ENCODE measurements at regions not wholly inside any gene's neighbourhood (a gene's known extent, or its start where the extent isn't known, plus 50 kb on each side); places are given as distances from the start of the nearest gene placed in this dataset.

DNA sequence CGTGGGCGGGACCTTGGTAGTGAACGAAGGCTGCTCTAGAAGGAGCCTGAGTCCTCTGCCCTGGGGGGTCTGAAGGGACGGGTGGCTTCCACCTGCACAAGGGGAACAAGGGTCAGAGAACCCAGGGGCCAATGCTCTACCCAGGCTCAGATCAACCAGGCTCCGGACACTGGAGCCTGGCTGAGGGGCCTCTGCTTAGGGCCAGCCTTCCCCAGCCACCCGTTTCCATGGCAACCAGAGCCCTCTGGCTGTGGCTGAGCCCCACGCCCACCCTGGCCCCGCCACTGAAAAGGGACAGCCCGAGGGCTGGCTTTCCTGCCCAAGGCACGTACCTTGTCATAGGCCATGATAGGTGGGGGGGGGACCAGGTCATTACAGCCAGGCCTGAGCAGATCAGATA, 724.6 kb downstream of the PTPRU start:
- Histone ChIP-seq H3K36me3 (ENCODE audit: control insufficient read depth in 2 of 2, insufficient read depth in 2 of 2, low read length in 1 of 2) (no peaks in the 10 kb centered on the region), H3K4me3 (ENCODE audit: low read depth in 1 of 2, low read length in 2 of 2) (no peak overlapping the region), H3K27me3 (ENCODE audit: control insufficient read depth in 1 of 2, insufficient read depth in 2 of 2, low read length in 2 of 2) (no peaks in the 10 kb centered on the region), H3K27ac (ENCODE audit: low read depth in 2 of 2, low read length in 1 of 2) (no peak overlapping the region), H3K4me1 (ENCODE audit: control insufficient read depth in 2 of 2, insufficient read depth in 2 of 2, low read length in 1 of 2) (no peaks in the 10 kb centered on the region), H3K9me3 (ENCODE audit: control insufficient read depth in 2 of 2, insufficient read depth in 1 of 2, low read depth in 1 of 2, low read length in 1 of 2) (peaks cover 0 to 2% of the 10 kb centered on the region in 2 donors)
- WGBS, 2 donors = 37 to 39% methylated on average over 10 of the region's 10 CpGs

DNA sequence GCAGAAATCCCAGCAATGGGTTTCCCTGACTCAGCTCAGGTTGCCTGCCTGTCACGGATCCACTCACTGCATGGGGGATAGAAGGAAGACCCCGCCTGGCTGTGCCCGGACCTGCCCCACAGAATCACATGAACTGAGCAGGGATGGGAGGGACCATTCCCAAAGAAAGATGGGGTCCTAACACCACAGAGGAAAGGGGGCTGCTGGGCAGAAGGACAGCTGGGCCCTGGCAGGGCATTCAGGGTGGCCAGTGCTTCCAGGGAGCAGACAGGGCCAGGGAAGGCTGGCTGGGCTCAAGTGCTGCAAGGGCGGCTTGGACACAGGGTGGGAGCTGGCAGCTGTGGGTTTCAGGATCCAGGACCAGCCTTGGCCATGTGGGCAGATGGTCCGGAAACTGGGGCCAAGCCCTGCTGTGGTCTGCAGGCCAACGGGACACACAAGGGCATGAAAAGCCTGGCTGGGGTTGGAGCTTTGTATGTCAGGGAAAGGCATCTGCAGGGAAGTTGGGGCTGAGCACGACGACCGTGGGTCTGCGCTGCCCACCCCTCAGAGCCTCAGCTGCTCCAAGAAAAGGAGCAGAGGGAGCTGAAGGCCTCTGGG, 723.9 kb downstream of the PTPRU start:
- H3K9me3 ChIP-seq (ENCODE audit: control insufficient read depth in 2 of 2, insufficient read depth in 1 of 2, low read depth in 1 of 2, low read length in 1 of 2) = peaks cover 0 to 2% of the 10 kb centered on the region in 2 donors
- no peak overlapping the region for H3K4me3 ChIP-seq (ENCODE audit: low read depth in 1 of 2, low read length in 2 of 2)
- no peaks in the 10 kb centered on the region for H3K4me1 ChIP-seq (ENCODE audit: control insufficient read depth in 2 of 2, insufficient read depth in 2 of 2, low read length in 1 of 2)
- WGBS, 2 donors = 77 to 79% methylated on average over 10 of the region's 10 CpGs
- H3K27me3 ChIP-seq (ENCODE audit: control insufficient read depth in 1 of 2, insufficient read depth in 2 of 2, low read length in 2 of 2) = no peaks in the 10 kb centered on the region
- no peak overlapping the region for H3K27ac ChIP-seq (ENCODE audit: low read depth in 2 of 2, low read length in 1 of 2)
- no peaks in the 10 kb centered on the region for H3K36me3 ChIP-seq (ENCODE audit: control insufficient read depth in 2 of 2, insufficient read depth in 2 of 2, low read length in 1 of 2)

- Histone ChIP-seq H3K27ac (ENCODE audit: low read depth in 2 of 2, low read length in 1 of 2) (no peak overlapping the region), H3K4me1 (ENCODE audit: control insufficient read depth in 2 of 2, insufficient read depth in 2 of 2, low read length in 1 of 2) (no peaks in the 10 kb centered on the region), H3K9me3 (ENCODE audit: control insufficient read depth in 2 of 2, insufficient read depth in 1 of 2, low read depth in 1 of 2, low read length in 1 of 2) (peaks cover 0 to 2% of the 10 kb centered on the region in 2 donors), H3K27me3 (ENCODE audit: control insufficient read depth in 1 of 2, insufficient read depth in 2 of 2, low read length in 2 of 2) (no peaks in the 10 kb centered on the region), H3K4me3 (ENCODE audit: low read depth in 1 of 2, low read length in 2 of 2) (no peak overlapping the region), H3K36me3 (ENCODE audit: control insufficient read depth in 2 of 2, insufficient read depth in 2 of 2, low read length in 1 of 2) (no peaks in the 10 kb centered on the region)
- 88% methylated on average over 4 of the region's 4 CpGs for WGBS, 2 donors
Observed at GRCh38 chr1:29959356-29959755, 723.0 kb downstream of the PTPRU start.

- Histone ChIP-seq H3K36me3 (ENCODE audit: control insufficient read depth in 2 of 2, insufficient read depth in 2 of 2, low read length in 1 of 2) (no peaks in the 10 kb centered on the region), H3K4me3 (ENCODE audit: low read depth in 1 of 2, low read length in 2 of 2) (no peak overlapping the region), H3K27ac (ENCODE audit: low read depth in 2 of 2, low read length in 1 of 2) (no peak overlapping the region), H3K27me3 (ENCODE audit: control insufficient read depth in 1 of 2, insufficient read depth in 2 of 2, low read length in 2 of 2) (no peaks in the 10 kb centered on the region), H3K9me3 (ENCODE audit: control insufficient read depth in 2 of 2, insufficient read depth in 1 of 2, low read depth in 1 of 2, low read length in 1 of 2) (peaks cover 0 to 2% of the 10 kb centered on the region in 2 donors), H3K4me1 (ENCODE audit: control insufficient read depth in 2 of 2, insufficient read depth in 2 of 2, low read length in 1 of 2) (no peaks in the 10 kb centered on the region)
- WGBS, 2 donors = 89 to 97% methylated on average over 5 of the region's 5 CpGs
Observed at GRCh38 chr1:29958271-29958670, 721.9 kb downstream of the PTPRU start.

GRCh38 chr1:29956349-29957030, 720.2 kb downstream of the PTPRU start:
- WGBS, 2 donors = 86 to 87% methylated on average over 4 of the region's 4 CpGs
- H3K36me3 ChIP-seq (ENCODE audit: control insufficient read depth in 2 of 2, insufficient read depth in 2 of 2, low read length in 1 of 2) = no peaks in the 10 kb centered on the region
- H3K27ac ChIP-seq (ENCODE audit: low read depth in 2 of 2, low read length in 1 of 2) = no peak overlapping the region
- H3K4me1 ChIP-seq (ENCODE audit: control insufficient read depth in 2 of 2, insufficient read depth in 2 of 2, low read length in 1 of 2) = no peaks in the 10 kb centered on the region
- no peak overlapping the region for H3K4me3 ChIP-seq (ENCODE audit: low read depth in 1 of 2, low read length in 2 of 2)
- H3K27me3 ChIP-seq (ENCODE audit: control insufficient read depth in 1 of 2, insufficient read depth in 2 of 2, low read length in 2 of 2) = no peaks in the 10 kb centered on the region
- H3K9me3 ChIP-seq (ENCODE audit: control insufficient read depth in 2 of 2, insufficient read depth in 1 of 2, low read depth in 1 of 2, low read length in 1 of 2) = peaks cover 0 to 2% of the 10 kb centered on the region in 2 donors

DNA sequence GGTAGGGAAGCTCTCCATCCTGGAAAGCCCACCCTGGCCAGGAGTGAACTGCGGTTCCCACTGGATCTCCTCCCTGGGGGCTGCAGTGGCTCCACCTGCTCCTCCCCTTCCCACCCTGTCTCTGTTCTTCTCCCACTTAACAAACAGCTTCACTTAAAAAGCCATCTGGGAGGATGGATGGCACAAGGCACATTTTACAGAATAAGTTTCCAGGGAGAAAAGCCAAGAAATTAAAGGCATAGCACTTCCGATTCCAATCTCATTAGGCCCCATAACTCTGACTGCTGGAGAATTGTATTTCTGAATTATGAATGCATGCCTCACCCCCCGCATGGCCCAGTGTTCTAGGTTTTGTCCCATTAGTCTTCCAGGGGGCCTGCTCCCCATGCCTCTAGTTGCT, 718.3 kb downstream of the PTPRU start:
- peaks cover 0 to 2% of the 10 kb centered on the region in 2 donors for H3K9me3 ChIP-seq (ENCODE audit: control insufficient read depth in 2 of 2, insufficient read depth in 1 of 2, low read depth in 1 of 2, low read length in 1 of 2)
- 84 to 90% methylated on average over 3 of the region's 3 CpGs for WGBS, 2 donors
- no peak overlapping the region for H3K27ac ChIP-seq (ENCODE audit: low read depth in 2 of 2, low read length in 1 of 2)
- H3K4me3 ChIP-seq (ENCODE audit: low read depth in 1 of 2, low read length in 2 of 2) = no peak overlapping the region
- H3K27me3 ChIP-seq (ENCODE audit: control insufficient read depth in 1 of 2, insufficient read depth in 2 of 2, low read length in 2 of 2) = no peaks in the 10 kb centered on the region
- H3K4me1 ChIP-seq (ENCODE audit: control insufficient read depth in 2 of 2, insufficient read depth in 2 of 2, low read length in 1 of 2) = no peaks in the 10 kb centered on the region
- no peaks in the 10 kb centered on the region for H3K36me3 ChIP-seq (ENCODE audit: control insufficient read depth in 2 of 2, insufficient read depth in 2 of 2, low read length in 1 of 2)

DNA sequence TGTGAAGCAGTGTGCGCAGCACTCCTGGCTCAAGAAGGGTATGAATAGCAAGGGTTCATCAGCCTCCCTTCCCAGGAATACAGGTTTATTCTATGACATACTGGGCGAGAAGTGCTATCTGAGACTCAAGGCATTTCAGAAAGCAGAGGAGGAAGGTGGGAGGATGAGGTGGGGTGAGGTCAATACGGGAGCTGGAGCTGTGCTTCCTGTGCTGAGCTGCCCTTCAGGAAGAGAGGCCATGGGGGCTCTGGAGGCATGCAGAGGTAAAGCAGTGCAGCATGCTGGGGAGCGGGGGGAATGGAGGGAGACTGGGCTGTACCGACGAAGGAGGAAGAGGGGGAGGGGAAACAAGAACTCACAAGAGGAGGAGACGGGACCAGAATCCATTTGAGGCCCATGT, 717.6 kb downstream of the PTPRU start:
- H3K27me3 ChIP-seq (ENCODE audit: control insufficient read depth in 1 of 2, insufficient read depth in 2 of 2, low read length in 2 of 2) = no peaks in the 10 kb centered on the region
- H3K9me3 ChIP-seq (ENCODE audit: control insufficient read depth in 2 of 2, insufficient read depth in 1 of 2, low read depth in 1 of 2, low read length in 1 of 2) = no peaks in the 10 kb centered on the region
- H3K36me3 ChIP-seq (ENCODE audit: control insufficient read depth in 2 of 2, insufficient read depth in 2 of 2, low read length in 1 of 2) = no peaks in the 10 kb centered on the region
- WGBS, 2 donors = 49% methylated on average over 7 of the region's 7 CpGs
- no peak overlapping the region for H3K4me3 ChIP-seq (ENCODE audit: low read depth in 1 of 2, low read length in 2 of 2)
- no peak overlapping the region for H3K27ac ChIP-seq (ENCODE audit: low read depth in 2 of 2, low read length in 1 of 2)
- no peaks in the 10 kb centered on the region for H3K4me1 ChIP-seq (ENCODE audit: control insufficient read depth in 2 of 2, insufficient read depth in 2 of 2, low read length in 1 of 2)

GRCh38 chr1:29949676-29950075, 713.4 kb downstream of the PTPRU start:
- Histone ChIP-seq H3K36me3 (ENCODE audit: control insufficient read depth in 2 of 2, insufficient read depth in 2 of 2, low read length in 1 of 2) (no peaks in the 10 kb centered on the region), H3K9me3 (ENCODE audit: control insufficient read depth in 2 of 2, insufficient read depth in 1 of 2, low read depth in 1 of 2, low read length in 1 of 2) (no peaks in the 10 kb centered on the region), H3K27me3 (ENCODE audit: control insufficient read depth in 1 of 2, insufficient read depth in 2 of 2, low read length in 2 of 2) (no peaks in the 10 kb centered on the region), H3K4me3 (ENCODE audit: low read depth in 1 of 2, low read length in 2 of 2) (no peak overlapping the region), H3K27ac (ENCODE audit: low read depth in 2 of 2, low read length in 1 of 2) (no peak overlapping the region), H3K4me1 (ENCODE audit: control insufficient read depth in 2 of 2, insufficient read depth in 2 of 2, low read length in 1 of 2) (no peaks in the 10 kb centered on the region)
- 45 to 46% methylated on average over 1 of the region's 1 CpG for WGBS, 2 donors

GRCh38 chr1:29948581-29948980, 712.3 kb downstream of the PTPRU start:
- WGBS, 2 donors = 65 to 74% methylated on average over 8 of the region's 8 CpGs
- no peak overlapping the region for H3K4me3 ChIP-seq (ENCODE audit: low read depth in 1 of 2, low read length in 2 of 2)
- H3K4me1 ChIP-seq (ENCODE audit: control insufficient read depth in 2 of 2, insufficient read depth in 2 of 2, low read length in 1 of 2) = no peaks in the 10 kb centered on the region
- H3K9me3 ChIP-seq (ENCODE audit: control insufficient read depth in 2 of 2, insufficient read depth in 1 of 2, low read depth in 1 of 2, low read length in 1 of 2) = no peaks in the 10 kb centered on the region
- H3K27me3 ChIP-seq (ENCODE audit: control insufficient read depth in 1 of 2, insufficient read depth in 2 of 2, low read length in 2 of 2) = no peaks in the 10 kb centered on the region
- no peaks in the 10 kb centered on the region for H3K36me3 ChIP-seq (ENCODE audit: control insufficient read depth in 2 of 2, insufficient read depth in 2 of 2, low read length in 1 of 2)
- no peak overlapping the region for H3K27ac ChIP-seq (ENCODE audit: low read depth in 2 of 2, low read length in 1 of 2)

GRCh38 chr1:29946057-29946456, 709.7 kb downstream of the PTPRU start:
- Histone ChIP-seq H3K36me3 (ENCODE audit: control insufficient read depth in 2 of 2, insufficient read depth in 2 of 2, low read length in 1 of 2) (no peaks in the 10 kb centered on the region), H3K27me3 (ENCODE audit: control insufficient read depth in 1 of 2, insufficient read depth in 2 of 2, low read length in 2 of 2) (no peaks in the 10 kb centered on the region), H3K9me3 (ENCODE audit: control insufficient read depth in 2 of 2, insufficient read depth in 1 of 2, low read depth in 1 of 2, low read length in 1 of 2) (no peaks in the 10 kb centered on the region), H3K4me3 (ENCODE audit: low read depth in 1 of 2, low read length in 2 of 2) (no peak overlapping the region), H3K27ac (ENCODE audit: low read depth in 2 of 2, low read length in 1 of 2) (no peak overlapping the region), H3K4me1 (ENCODE audit: control insufficient read depth in 2 of 2, insufficient read depth in 2 of 2, low read length in 1 of 2) (no peaks in the 10 kb centered on the region)
- WGBS, 2 donors = 46 to 52% methylated on average over 3 of the region's 3 CpGs

Measured in esophagus (tissue), 2 donors.